Epithelial cell of esophagus (primary cell): ENCODE measurements at regions not wholly inside any gene's neighbourhood (a gene's known extent, or its start where the extent isn't known, plus 50 kb on each side); places are given as distances from the start of the nearest gene placed in this dataset.

Experiments used
- DNase-seq: peaks from one replicate; pipeline ENCODE4 v3.0.0; 2010; ENCODE audit warnings: low read depth
- H3K4me3 ChIP-seq: 2 replicates; pipeline ENCODE4 v1.5.1; 2011; ENCODE audit warnings: mild to moderate bottlenecking, low read length, control low read depth
- TF ChIP-seq, protein P1 (sequence below): IDR thresholded peaks from 2 replicates; pipeline ENCODE4 v1.5.1; 2011; ENCODE audit warnings: low read depth, mild to moderate bottlenecking, low read length, control low read depth, inconsistent platforms; ENCODE audit not compliant: insufficient read depth; ENCODE audit errors: missing control alignments

DNA sequence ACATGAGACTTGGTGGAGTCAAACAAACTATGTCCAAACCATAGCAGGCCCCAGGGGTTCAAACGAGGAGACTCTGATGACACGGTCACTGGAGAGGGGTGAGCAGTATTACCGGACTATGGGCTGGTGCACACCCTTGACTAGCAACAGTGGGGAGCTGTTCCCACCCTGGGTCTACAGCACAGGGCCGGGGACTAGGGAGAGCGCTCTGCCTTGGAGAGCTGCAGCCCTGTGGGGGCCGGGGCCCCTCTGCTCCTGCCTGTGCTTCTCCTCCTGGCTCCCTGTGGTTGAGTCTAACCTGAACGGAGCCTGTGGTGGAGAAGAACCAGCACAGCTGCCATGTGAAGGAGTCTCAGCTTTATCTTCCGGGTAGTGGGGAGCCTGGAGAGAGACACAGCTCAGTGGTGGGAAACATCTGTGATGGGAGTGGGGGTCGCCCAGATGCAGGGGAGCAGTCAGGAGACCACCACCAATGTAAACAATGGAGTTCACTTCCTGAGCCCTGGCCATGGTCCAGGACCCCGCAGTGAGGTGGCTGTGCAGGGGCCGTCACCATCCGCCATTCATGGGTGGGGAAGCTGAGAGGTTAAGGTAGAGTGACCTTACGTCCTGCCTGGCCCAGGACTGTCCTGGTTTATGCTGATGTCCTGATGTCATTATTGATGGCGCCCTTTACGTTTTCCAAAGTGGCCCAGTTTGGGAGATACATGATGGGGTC, 195.7 kb upstream of the TWIST2 start:
- H3K4me3 ChIP-seq = no peak overlapping the region
- TF ChIP-seq, protein P1, sequence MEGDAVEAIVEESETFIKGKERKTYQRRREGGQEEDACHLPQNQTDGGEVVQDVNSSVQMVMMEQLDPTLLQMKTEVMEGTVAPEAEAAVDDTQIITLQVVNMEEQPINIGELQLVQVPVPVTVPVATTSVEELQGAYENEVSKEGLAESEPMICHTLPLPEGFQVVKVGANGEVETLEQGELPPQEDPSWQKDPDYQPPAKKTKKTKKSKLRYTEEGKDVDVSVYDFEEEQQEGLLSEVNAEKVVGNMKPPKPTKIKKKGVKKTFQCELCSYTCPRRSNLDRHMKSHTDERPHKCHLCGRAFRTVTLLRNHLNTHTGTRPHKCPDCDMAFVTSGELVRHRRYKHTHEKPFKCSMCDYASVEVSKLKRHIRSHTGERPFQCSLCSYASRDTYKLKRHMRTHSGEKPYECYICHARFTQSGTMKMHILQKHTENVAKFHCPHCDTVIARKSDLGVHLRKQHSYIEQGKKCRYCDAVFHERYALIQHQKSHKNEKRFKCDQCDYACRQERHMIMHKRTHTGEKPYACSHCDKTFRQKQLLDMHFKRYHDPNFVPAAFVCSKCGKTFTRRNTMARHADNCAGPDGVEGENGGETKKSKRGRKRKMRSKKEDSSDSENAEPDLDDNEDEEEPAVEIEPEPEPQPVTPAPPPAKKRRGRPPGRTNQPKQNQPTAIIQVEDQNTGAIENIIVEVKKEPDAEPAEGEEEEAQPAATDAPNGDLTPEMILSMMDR = no peak
- no peak for DNase-seq

DNA sequence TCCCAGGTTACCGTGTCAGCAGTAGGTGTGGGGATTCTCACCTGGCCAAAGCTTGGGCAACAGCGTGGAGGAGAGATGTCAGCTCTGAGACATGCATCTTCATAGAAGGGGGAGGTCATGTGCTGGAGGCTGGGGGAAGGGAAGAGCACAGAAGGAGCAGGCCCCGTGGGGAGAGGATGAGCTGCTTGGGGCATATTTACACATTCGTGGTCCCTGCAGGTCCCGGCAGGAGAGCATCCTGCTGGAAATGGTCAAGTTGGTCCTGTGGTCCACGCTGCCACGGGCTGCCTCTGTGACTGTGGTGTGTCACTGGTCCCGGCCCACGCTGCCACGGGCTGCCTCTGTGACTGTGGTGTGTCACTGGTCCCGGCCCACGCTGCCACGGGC, 195.1 kb upstream of the TWIST2 start:
- DNase-seq = no peak
- H3K4me3 ChIP-seq = no peak overlapping the region
- TF ChIP-seq, protein P1 = no peak

DNA sequence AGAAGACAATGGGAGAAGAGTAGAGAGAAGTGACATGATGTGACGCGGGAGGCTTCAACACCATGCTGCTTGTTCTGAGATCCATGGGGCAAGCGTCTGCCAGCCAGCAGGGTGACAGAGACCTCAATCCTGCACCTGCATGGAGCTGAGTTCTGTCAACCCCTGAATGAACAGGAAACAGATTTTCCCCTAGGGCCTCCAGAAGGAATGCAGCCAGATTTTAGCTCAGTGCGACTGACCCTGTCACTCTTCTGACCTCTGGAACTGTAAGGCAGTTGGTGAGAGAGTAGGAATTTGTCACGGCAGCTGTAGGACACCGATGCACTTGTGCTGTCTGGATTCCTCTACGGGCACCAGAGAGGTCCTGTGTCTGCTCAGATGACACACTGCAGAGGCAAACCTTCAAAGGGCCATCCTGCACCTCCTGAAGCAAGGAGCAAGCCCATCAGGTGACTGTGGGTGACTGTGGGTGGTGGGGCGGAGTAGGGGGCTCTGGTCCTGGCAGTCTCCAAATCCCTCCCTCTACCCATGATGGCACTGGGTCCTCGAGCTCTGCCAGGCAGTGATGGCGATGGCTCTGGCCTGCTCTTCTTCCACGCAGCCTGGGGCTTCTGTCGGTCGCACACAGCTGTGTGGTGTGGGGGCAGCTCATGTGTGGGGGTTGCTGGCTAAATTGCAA, 194.3 kb upstream of the TWIST2 start:
- TF ChIP-seq, protein P1 = no peak

DNA sequence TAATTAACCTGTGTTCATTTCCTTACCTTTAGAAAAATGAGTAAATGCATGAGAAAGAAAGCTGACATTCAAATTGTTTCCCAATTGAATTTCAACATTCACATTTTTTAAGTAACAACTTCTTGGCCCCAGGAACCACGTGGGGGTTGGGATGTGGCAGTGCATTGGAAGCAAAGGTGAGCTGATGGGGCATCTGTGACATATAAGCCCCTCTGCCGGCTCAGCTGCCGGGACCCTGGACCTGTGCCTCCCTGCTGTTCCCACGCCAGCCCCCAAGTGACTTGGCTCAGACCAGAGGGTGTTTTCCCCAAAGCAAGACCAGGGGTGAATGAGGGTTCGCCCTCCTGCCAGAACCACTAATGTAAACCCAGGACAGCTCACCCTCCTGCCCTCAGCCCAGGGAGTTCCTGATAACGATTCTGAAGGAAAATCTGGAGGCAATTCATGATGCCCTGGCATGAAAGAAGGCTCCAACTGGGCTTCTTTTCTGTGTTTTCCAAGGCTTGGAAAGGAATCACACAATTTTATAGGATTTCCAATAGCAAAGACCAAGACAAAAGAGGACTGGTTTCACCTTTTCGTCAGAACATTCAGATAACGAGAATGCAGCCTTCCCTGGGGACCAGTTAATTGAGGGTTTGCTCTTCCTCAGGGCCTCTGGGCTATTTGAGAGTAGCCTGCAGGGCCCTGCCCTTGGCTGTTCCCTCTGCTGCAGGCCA, 193.2 kb upstream of the TWIST2 start:
- H3K4me3 ChIP-seq = no peak overlapping the region
- TF ChIP-seq, protein P1 = no peak
- no peak for DNase-seq

More for the DNA sequence above, 194.3 kb upstream of the TWIST2 start:
- DNase-seq = no peak
- H3K4me3 ChIP-seq = no peak overlapping the region

DNA sequence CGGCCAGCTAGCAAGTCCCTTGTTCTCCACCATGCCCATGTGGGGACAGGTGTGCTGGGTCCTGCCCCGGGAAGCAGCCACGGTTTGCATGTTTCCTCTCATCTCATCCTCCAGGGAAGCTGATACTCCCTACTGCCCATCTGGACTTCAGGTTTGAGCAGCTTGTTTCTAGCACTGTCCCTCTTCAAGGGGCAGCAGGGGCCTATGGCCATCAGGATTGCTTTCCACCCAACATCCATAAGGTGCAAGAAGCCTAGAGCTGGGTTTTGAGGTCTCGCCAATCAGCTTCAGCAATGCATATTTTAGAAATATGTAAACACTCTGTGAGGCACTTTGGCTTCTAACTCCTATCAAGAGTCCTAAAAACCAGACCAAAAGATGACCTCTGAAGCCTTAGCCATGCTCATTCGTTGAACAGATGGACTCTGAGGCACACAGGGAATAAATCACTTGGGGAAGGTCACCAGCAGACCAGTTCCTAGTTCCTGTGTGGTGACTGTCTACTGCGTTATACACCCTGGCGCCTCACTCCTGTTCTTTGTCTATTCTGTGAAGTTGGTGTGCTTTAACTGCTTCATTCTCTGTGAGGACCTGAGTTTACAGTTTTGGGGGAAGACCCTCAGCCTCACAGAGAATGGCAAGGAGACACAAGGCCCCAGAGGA, 192.6 kb upstream of the TWIST2 start:
- TF ChIP-seq, protein P1 = no peak
- DNase-seq = no peak
- H3K4me3 ChIP-seq = no peak overlapping the region

DNA sequence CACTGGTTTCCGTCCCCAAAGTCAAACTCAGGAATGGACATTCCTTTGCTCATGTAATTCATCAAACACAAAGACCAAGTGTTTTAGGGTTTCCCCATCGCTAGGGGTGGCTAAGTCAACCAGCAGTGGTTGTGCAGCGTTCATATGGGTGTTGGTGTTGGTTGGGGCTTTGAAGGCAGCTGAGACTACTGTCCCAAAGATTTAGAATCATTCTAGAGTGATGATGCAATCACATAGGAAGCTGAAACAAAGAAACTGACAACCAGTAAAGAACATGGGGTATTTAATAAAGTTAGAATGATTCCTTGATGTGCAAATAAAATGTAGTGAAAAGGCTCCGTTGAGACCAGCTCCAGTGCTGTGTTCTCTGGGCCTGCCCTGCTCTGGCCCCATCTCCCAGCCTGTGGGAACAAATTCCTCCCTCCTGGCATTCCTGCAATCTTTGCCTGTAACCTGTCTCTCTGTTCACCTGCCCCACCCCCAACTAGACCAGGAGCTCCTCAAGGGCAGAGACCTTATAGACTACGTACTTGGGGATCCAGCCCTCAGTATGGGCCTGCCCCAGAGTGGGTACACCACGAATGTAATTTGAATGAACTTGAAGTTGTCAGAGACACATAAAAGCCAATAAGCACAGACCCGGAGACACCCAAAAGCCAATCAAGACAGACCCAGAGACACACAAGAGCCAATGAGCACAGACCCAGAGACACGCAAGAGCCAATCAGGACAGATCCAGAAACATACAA, 191.7 kb upstream of the TWIST2 start:
- TF ChIP-seq, protein P1 = no peak
- no peak for DNase-seq
- H3K4me3 ChIP-seq = no peak overlapping the region
